ENCODE measurements at regions not wholly inside any gene's neighbourhood (a gene's known extent, or its start where the extent isn't known, plus 50 kb on each side); places are given as distances from the start of the nearest gene placed in this dataset.

- TF ChIP-seq CTCF (IDR thresholded peaks at IDR 0.05; ENCODE audit: low read depth, low read length): no peak
- TF ChIP-seq EZH2phosphoT487 (IDR thresholded peaks at IDR 0.05; ENCODE audit: low read depth): no peak
These were observed 369.4 kb upstream of the B3GAT1 start for GRCh38 chr11:134781380-134781866.
